ENCODE measurements at regions not wholly inside any gene's neighbourhood (a gene's known extent, or its start where the extent isn't known, plus 50 kb on each side); places are given as distances from the start of the nearest gene placed in this dataset.
"Not testable (repeated sequence)": the region's sequence is repeated elsewhere in the genome, so short reads cannot be mapped to it uniquely, and the experiment has no call there.

DNA sequence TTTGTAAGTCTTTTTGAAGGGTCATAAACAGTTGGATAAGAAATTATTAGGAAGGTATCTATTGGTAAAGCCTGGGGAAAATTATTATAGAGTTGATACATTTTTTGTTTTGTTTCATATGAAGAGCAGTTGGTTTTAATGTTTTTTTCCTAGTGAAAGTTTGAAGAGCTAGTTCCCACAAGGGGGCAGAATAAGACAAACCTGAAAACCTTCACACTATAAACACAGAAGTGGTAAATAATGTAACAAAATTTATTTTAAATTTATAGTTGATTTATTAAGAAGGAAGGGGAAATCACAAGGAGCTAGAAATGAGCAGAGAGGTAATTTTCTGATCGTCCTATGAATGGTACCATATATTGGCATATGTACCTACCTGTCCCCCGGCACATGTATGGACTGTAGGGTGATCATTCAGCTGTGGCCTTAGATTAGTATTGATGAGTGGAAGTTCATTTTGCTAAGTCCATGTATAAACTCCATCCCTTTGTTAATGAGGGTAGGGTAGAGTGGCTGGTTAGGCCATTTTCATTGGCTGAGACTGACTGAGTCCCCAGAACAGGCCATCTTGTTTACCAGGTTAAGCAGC, 116.3 kb downstream of the TANC2 start:
- no peak for DNase-seq

- no peak for DNase-seq
Measured at GRCh38 chr17:63082952-63083351, 116.9 kb downstream of the TANC2 start.

DNA sequence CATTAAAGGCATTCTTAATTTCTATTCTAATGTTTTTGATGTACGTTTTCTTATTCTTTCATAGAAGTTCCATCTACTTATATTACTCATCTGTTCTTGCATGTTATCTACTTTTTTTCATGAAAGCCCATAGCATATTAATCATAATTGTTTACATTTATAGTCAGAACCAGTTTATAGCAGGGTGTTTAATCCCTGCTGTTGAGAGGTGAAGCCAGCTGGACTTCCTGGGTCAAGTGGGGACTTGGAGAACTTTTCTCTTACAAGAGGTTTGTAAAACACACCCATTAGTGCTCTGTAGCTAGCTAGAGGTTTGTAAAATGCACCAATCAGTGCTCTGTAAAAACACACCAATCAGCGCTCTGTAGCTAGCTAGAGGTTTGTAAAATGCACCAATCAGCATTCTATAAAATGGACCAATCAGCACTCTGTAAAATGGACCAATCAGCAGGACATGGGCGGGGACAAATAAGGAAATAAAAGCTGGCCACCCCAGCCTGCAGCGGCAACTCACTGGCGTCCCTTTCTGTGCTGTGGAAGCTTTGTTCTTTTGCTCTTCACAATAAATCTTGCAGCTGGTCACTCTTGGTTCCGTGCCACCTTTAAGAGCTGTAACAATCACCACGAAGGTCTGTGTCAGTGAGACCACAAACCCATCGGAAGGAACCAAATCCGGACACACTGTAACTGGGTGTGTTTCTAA, 120.6 kb downstream of the TANC2 start:
- no peak for DNase-seq

- DNase-seq, result not testable (repeated sequence)
Measured at GRCh38 chr17:63090358-63091114, 124.5 kb downstream of the TANC2 start.

- DNase-seq, result not testable (repeated sequence)
Measured at GRCh38 chr17:63091909-63092308, 125.9 kb downstream of the TANC2 start.

GRCh38 chr17:63094631-63095030, 128.6 kb downstream of the TANC2 start:
- no peak for DNase-seq

- no peak for DNase-seq
Measured at GRCh38 chr17:63095459-63095858, 129.4 kb downstream of the TANC2 start.

DNA sequence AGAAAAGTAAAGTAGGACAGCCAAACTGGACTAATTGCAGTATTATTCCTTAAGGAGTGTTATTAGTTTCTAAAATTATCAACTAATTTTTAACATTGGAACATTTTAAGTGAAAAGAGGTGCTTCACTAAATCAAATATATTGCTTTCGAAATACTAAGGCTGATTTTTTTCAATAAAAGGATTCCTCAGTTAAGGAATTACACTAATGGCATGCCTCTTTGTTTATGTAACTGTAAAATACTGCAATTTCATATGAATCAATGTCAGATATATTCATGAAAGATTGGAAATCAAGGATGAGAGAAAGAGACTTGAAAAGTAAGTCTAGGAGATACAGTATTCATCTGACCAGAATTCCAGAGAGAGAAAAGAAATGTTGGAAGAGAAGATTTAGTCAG, 129.8 kb downstream of the TANC2 start:
- DNase-seq, result no peak

DNA sequence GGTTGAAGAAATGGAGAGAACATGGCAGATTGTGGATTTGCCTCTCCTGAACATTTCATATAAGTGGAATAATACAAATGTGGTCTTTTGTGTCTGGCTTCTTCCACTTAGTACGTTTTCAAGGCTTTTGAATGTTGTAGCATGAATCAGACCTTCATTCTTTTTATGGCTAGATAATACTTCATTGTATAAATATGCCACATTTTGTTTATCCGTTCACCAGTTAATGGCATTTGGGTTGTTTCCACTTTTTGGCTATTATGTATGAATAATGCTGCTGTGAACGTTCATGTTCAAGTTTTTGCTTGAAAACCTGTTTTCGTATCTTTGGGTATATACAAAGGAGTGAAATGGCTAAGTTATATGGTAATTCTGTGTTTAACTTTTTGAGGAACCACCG, 130.4 kb downstream of the TANC2 start:
- no peak for DNase-seq

- DNase-seq, result no peak
Measured at GRCh38 chr17:63099425-63099824, 133.4 kb downstream of the TANC2 start.

DNA sequence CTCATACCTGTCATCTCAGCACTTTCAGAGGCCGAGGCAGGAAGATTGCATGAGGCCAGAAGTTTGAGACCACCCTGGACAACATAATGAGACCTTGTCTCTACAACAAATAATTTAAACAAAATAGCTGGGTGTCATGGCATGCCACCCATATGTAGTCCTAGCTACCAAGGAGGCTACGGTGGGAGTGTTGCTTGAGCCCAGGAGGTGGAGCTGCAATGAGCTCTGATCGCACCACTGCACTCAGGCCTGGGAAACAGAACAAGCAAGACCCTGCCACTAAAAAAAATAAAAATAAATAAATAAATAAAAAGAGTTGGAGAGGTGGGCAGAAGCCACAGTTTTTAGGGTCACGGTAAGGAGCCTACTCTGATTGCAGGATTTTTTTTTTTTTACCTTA, 136.0 kb downstream of the TANC2 start:
- DNase-seq, result no peak

GRCh38 chr17:63106050-63106449, 140.0 kb downstream of the TANC2 start:
- DNase-seq, result no peak

DNA sequence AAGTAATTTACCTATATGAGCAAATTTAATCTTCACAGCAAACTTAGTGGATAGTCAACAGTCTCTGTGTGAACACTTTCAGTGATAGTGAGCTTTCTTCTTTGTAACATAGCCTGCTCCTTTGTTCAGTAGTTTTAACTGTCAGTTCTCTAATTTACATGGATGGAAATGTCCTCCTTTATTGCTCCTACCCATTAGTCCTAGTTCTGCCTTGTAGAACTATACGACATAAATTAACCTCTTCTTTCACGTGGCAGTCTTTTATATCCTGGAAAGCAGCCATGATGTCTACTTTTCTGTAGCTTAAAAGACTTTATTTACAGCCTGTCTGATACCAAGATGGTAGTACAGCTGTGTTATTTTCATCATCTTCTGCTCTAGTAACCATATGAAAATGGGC, 143.6 kb downstream of the TANC2 start:
- no peak for DNase-seq

GRCh38 chr17:63113167-63113566, 147.1 kb downstream of the TANC2 start:
- DNase-seq, result no peak

DNA sequence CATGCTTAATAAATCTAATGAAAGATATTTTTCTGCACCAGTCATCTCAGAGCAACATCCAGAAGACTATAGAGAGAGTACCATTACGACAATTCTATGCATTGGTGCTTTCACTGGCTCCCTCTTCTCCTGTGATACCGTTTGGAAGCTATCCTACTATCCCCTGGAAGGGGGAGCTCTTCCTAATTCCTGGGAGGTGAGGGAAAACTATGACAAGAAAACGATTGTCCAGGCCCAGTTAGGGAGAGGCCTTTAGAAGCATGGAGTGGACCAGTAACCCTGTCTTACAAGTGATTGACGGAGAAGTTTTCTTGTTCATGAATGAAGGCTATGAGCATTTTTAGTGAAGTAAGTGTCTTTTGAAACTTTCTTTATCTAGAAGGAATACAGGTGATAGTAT, 150.2 kb downstream of the TANC2 start:
- DNase-seq, result no peak

DNA sequence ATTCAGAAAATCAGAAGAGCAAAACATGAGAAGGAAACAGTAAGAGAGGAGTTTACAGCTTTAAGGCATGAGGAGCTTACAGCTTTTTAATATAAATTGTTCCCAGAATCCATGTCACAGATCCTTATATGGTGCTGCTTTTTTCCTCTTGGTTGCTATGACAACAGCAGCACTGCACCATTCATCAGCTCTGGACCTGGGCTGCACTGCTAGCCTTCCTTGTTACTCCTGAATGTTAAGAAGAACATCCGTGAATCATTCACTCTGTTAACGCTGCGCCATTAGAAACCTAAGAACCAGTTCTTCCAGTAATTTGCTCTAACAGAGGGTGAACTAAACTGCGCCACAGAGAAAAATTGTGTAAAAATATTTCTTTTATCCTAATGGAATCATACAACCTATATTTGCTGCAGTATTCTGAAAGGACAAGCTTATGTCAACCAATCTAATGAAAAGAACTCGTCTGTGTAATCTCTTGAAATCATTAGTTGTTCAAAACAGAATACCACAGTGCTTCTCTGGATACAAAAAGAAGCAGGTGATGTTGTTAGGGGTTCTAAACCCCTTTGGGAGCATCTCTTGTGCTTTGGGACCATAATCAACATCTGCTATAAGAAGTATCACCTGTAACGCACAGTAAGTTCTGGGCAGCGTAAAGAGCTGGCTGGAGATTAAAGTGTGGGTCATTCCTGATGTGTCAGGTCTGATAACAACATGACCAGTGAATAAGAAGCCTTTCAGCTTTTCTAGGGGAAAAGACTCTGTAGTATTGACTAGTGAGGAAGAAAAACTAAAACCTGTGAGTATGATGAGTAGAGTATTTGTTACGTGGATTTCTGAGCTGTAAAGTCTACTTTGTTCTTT, 151.2 kb downstream of the TANC2 start:
- no peak for DNase-seq

GRCh38 chr17:63120406-63120805, 154.4 kb downstream of the TANC2 start:
- no peak for DNase-seq

GRCh38 chr17:63124536-63124935, 158.5 kb downstream of the TANC2 start:
- DNase-seq, result no peak

DNA sequence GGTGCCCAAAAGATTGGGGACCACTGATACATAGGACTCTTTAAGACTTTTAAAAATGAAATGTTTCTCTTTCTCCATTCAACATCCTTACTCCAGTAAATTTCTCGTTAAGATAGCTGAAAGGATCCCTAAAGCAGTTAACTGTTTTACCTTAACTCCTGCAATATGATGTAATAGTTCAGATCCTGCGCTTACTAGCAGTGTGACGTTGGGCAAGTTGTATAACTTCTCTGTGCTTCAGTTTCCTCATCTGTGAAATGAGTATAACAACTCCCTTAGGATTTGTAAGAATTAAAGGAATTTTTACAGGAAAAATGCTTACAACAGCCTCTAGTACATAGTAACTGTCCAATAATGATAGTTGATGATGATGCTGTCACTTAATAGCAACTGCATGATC, 158.9 kb downstream of the TANC2 start:
- DNase-seq, result no peak

- DNase-seq, result no peak
Measured at GRCh38 chr17:63125987-63126386, 160.0 kb downstream of the TANC2 start.

GRCh38 chr17:63126607-63127006, 160.6 kb downstream of the TANC2 start:
- no peak for DNase-seq

DNA sequence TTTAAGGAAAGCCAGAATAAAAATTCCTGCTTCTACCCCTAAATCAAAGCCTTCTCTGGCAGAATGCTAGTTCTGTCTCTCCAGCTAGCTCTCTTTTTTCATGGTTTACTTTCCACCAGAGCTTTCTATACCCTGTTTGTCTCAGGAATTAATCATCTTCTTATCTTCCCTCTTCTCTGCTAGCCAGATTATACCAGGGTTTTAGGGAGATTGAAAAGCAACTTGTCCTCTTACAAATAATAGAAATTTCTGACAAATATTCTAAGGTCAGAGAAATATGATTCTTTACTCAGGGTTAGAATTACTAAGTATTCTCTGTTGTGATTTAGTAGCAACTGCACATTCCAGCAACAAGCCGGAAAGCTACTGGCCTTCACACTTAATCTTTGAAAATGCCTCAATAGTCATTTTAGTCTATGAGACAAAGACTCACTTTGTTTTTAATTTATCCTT, 166.4 kb downstream of the TANC2 start:
- DNase-seq, result no peak

DNA sequence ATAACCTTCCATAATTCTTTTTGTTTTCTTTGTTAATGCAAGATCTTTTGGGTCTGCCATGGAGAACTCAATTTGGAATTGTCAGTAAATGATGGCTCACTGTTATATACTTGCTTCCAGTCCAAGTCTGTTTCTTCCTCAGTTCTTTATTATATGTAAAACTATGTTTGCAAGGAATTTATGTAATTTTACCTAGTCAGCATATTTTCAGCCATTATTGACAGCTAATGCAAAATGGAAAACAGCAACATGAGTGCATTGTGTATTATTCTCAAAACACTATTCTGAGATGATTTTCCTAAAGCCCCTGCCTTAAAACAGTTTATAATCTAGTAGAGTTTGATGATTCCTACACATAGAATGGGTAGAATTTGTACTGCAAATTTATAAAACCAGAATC, 167.5 kb downstream of the TANC2 start:
- no peak for DNase-seq

Data from NCI-H510A (cell line).